Thymus (tissue), 11 donors: ENCODE measurements at regions not wholly inside any gene's neighbourhood (a gene's known extent, or its start where the extent isn't known, plus 50 kb on each side); places are given as distances from the start of the nearest gene placed in this dataset.
A peak's percentile ranks its signal among the peaks of the same experiment; 100 is the strongest.

Experiments used
- DNase-seq, 9 donors: peaks; one replicate each; pipeline ENCODE4 v3.0.0-alpha.2; 2013; ENCODE audit warnings: low spot score in 9 of 9, low read depth in 6 of 9, missing footprints in 1 of 9
- H3K27ac ChIP-seq, 2 donors: one replicate each; pipeline ENCODE4 v1.5.1; 2013; ENCODE audit warnings: control low read depth in 1 of 2, low read depth in 1 of 2, low read length in 1 of 2, mild to moderate bottlenecking in 1 of 2, moderate library complexity in 1 of 2
- H3K27me3 ChIP-seq, 2 donors: one replicate each; pipeline ENCODE4 v1.5.1; 2013; ENCODE audit warnings: low read length in 1 of 2; ENCODE audit not compliant: control insufficient read depth in 2 of 2, insufficient read depth in 1 of 2
- H3K36me3 ChIP-seq, 2 donors: one replicate each; pipeline ENCODE4 v1.5.1; 2013; ENCODE audit warnings: low read length in 1 of 2, mild to moderate bottlenecking in 1 of 2, moderate library complexity in 1 of 2; ENCODE audit not compliant: control insufficient read depth in 2 of 2, insufficient read depth in 2 of 2
- H3K4me1 ChIP-seq, 2 donors: one replicate each; pipeline ENCODE4 v1.5.1; 2013; ENCODE audit warnings: low read length in 2 of 2; ENCODE audit not compliant: control insufficient read depth in 2 of 2, insufficient read depth in 2 of 2
- H3K4me3 ChIP-seq, 2 donors: one replicate each; pipeline ENCODE4 v1.5.1; 2013; ENCODE audit warnings: low read length in 2 of 2, control low read depth in 1 of 2, mild to moderate bottlenecking in 1 of 2
- H3K9me3 ChIP-seq, 2 donors: one replicate each; pipeline ENCODE4 v1.5.1; 2013; ENCODE audit warnings: low read length in 1 of 2, mild to moderate bottlenecking in 1 of 2; ENCODE audit not compliant: control insufficient read depth in 2 of 2, insufficient read depth in 1 of 2
- WGBS: extraction: QIAGEN DNeasy Blood & Tissue Kit; methylation state at CpG from one replicate; pipeline ENCODE4 v1.1.7; 2013; 5-methylcytosine and 5-hydroxymethylcytosine counted together
- donor health status: healthy.

DNA sequence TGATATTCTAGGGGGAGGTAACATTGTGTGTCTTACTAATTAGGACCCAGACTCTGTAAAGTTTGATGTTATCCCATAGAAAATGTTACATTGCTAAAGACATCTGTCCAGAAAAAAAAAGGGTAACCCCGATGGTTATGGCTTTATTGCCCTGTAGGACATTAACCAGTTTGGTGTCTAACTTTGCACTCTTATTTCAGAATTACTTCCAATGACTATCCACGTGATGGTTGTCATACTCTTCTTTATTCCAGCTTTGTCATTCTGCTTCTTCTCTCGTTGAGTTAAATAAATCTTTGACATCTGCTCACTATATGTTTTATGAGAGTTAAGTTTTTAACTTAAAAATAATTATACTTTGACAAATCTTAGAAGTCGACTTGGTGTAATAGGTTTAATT lies 180.4 kb upstream of the ANKRD55 start:
- H3K27ac ChIP-seq, result no peak overlapping the region
- DNase-seq, result no peak
- 44% methylated on average over 4 of the region's 4 CpGs for WGBS
- no peaks in the 10 kb centered on the region for H3K27me3 ChIP-seq
- no peaks in the 10 kb centered on the region for H3K9me3 ChIP-seq
- H3K4me3 ChIP-seq, result no peak overlapping the region
- H3K36me3 ChIP-seq, result no peaks in the 10 kb centered on the region
- H3K4me1 ChIP-seq, result peaks cover 0 to 3% of the 10 kb centered on the region in 2 donors

DNA sequence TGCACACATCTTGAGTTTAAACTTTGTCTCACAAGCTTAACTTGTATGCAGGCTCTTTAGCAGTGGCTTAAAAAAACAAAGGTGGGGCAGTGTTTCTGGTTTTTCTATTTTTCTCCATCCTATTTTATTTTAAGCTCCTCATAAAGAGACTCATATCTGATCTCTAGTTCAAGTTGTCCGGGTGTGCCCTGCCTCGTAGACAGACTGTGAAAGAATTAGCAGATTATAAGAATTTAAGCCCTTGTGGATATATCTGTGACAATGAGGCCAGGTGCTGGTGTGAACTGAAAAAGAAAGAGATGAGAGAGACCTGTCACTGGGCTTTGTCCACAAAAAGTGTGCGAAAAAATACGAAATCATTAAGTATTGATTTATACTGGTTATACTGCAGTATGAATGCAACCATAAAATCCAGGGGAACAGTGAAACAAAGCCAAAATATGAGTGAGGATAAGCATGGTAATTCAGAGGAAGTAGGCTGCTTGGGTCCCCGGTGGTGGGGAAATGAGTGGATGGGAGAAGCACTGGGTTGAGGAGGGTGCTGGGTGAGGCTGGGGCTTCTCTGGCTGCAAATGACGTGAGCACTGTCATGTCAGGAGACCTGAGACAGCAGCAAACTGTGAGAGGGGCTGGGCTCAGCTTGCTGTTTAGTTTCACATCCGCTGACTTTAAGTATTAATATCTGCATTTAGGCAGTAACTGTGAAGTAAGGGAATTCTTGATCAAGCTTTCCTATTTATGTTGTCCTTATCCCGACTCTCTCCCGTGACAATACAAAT lies 179.7 kb upstream of the ANKRD55 start:
- Histone ChIP-seq H3K4me3 (no peak overlapping the region), H3K36me3 (no peaks in the 10 kb centered on the region), H3K9me3 (no peaks in the 10 kb centered on the region), H3K27me3 (no peaks in the 10 kb centered on the region), H3K4me1 (peaks cover 0 to 3% of the 10 kb centered on the region in 2 donors), H3K27ac (peak overlapping the region in 1 of 2 donors; percentile 27)
- DNase-seq, result peak in 7 of 9 donors; percentile 6 to 57 (median 10)
- WGBS, result 74% methylated on average over 9 of the region's 9 CpGs

DNA sequence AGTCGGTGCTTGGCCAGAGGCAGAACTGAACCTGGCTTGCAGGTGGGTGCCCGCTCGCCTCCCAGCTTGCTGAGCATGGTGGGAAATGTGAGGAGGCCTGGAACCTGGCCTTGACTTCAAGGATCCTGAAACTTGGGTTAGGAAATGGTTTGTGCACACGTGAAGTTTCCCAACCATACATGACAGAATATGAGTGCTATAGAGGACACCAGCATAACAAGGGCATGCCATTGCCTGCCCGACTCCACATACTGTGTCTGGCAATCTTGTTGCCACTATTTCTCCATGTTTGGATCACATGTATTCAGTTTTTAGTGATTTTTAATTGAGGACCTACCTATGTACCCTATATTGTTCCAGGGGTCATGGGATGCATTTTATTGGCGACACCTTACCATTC lies 177.6 kb upstream of the ANKRD55 start:
- no peak for DNase-seq
- Histone ChIP-seq H3K27ac (no peak overlapping the region), H3K4me3 (no peak overlapping the region), H3K36me3 (no peaks in the 10 kb centered on the region), H3K27me3 (no peaks in the 10 kb centered on the region), H3K4me1 (peaks cover 0 to 3% of the 10 kb centered on the region in 2 donors), H3K9me3 (no peaks in the 10 kb centered on the region)
- WGBS, result 96% methylated on average over 6 of the region's 6 CpGs

DNA sequence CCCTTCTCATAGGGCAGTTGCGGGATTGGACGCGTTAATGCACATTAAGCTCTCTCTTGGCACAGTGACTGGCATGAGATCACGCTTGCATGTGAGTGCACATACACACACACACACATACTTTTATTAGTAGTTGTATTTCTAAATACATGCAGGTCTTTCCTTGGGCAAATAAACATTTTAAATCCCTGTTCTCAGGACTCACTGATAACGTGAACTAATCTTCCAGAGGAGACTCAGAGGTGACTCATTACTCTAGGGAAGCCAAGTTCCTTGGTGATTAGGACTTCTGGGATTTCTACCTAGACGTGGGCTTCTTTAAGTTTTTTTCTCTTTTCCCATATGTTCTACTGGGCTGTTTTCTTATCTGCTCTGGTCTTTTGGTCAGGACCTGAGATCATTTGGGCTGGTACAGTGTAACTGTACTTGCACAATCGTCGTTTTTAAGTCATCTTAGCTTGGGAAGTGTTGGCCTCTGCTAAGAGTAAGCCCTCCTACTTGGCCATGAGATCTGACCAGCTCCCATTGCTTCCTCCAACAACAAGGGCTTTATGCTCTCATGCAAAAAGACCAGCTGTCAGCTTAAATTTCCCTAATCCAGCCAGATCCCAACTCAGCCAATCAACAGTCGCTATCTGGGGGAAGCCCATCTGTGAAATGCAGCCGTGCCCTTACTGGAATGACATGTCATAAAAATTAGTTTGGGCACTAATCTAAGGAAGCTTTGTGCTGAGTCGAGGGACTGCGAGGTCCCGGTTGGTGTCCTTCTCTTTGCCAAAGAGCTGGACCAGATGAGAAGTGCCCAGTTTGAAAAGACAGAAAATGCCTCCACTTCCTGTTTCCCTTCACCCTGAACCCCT lies 176.4 kb upstream of the ANKRD55 start:
- H3K4me1 ChIP-seq, result peaks cover 0 to 3% of the 10 kb centered on the region in 2 donors
- 92% methylated on average over 13 of the region's 13 CpGs for WGBS
- no peak for DNase-seq
- H3K4me3 ChIP-seq, result no peak overlapping the region
- no peaks in the 10 kb centered on the region for H3K36me3 ChIP-seq
- H3K27me3 ChIP-seq, result no peaks in the 10 kb centered on the region
- H3K27ac ChIP-seq, result no peak overlapping the region
- H3K9me3 ChIP-seq, result no peaks in the 10 kb centered on the region

DNA sequence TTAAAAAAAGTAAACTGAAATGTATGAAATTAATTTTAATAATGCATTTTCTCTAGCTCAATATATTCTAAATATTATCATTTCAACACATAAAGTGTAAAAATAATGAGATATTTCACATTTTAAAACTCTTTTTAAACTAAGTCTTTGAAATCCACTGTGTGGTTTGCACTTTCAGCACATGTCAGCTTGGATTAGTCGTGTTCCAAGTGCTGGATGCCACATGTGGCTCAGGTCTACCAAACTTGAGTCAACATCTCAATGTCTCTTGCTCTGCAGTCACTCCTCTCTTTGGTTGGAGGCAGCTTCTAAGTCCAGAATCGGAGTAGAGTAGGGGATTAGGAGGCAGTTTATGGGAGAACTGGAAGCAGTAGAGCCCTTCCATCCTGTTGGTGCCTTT lies 173.7 kb upstream of the ANKRD55 start:
- 94% methylated on average over 2 of the region's 2 CpGs for WGBS
- DNase-seq, result no peak
- no peaks in the 10 kb centered on the region for H3K27me3 ChIP-seq
- no peaks in the 10 kb centered on the region for H3K9me3 ChIP-seq
- no peak overlapping the region for H3K4me3 ChIP-seq
- H3K27ac ChIP-seq, result no peak overlapping the region
- H3K36me3 ChIP-seq, result no peaks in the 10 kb centered on the region
- peaks cover 0 to 3% of the 10 kb centered on the region in 2 donors for H3K4me1 ChIP-seq

DNA sequence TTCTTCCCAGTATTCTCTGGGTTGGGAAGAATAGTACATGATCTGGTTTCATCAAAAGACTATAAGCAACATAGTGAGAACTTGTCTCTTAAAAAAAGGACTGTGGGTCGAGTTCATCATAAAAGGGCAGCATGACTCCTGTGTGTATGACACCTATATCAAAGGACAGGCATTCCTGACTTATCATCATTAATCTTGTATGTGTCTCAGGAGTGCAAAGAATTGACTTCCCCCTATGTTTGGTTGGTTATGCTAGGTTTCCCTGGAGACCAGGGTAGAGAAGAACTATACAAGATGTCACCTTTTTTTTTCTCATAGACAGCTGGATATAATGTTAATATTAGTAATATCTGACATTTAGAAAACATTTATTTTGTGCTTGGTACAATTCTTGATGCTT lies 173.1 kb upstream of the ANKRD55 start:
- Histone ChIP-seq H3K9me3 (no peaks in the 10 kb centered on the region), H3K27ac (no peak overlapping the region), H3K27me3 (no peaks in the 10 kb centered on the region), H3K36me3 (no peaks in the 10 kb centered on the region), H3K4me1 (peaks cover 0 to 3% of the 10 kb centered on the region in 2 donors), H3K4me3 (no peak overlapping the region)
- DNase-seq, result no peak
- 86% methylated on average over 1 of the region's 1 CpG for WGBS

DNA sequence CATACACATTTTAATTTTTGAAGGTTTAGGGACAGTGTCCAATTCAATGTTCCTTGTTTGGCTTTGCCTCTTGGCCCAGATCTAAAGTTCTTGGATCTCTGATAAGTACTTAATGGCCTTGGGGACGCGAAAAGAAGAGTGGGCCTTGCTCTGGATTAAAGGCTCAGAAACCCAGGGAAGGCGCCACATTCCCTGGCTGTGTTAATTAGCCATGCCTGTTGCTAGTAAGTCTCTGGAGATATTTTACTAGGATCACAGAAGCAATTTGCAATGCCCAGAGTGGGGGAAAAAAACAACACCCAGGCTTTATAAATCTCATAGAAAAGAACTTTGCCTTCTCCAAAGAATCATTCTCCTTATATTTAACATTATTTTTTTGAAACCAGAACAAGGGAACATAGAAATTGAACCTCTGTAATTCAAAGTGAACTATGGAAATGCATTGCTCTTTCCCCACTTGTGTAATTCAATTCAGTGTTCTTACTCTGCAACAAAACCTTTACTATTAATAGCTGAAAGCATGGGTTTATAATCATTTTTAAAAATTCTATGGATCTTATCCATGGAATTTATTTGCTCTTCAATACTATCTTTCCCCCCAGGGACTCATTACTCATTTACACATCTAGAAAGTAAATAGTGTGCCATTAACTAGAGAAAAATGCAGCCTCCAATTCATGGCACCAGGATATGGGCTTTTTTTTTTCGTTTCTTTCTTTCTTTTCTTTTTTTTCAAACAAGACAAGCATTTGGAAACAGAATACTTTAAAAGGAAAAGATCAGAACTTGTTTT lies 172.2 kb upstream of the ANKRD55 start:
- Histone ChIP-seq H3K4me1 (peaks cover 0 to 3% of the 10 kb centered on the region in 2 donors), H3K9me3 (no peaks in the 10 kb centered on the region), H3K27ac (no peak overlapping the region), H3K36me3 (no peaks in the 10 kb centered on the region), H3K4me3 (no peak overlapping the region), H3K27me3 (no peaks in the 10 kb centered on the region)
- DNase-seq, result no peak
- WGBS, result 79% methylated on average over 4 of the region's 4 CpGs

DNA sequence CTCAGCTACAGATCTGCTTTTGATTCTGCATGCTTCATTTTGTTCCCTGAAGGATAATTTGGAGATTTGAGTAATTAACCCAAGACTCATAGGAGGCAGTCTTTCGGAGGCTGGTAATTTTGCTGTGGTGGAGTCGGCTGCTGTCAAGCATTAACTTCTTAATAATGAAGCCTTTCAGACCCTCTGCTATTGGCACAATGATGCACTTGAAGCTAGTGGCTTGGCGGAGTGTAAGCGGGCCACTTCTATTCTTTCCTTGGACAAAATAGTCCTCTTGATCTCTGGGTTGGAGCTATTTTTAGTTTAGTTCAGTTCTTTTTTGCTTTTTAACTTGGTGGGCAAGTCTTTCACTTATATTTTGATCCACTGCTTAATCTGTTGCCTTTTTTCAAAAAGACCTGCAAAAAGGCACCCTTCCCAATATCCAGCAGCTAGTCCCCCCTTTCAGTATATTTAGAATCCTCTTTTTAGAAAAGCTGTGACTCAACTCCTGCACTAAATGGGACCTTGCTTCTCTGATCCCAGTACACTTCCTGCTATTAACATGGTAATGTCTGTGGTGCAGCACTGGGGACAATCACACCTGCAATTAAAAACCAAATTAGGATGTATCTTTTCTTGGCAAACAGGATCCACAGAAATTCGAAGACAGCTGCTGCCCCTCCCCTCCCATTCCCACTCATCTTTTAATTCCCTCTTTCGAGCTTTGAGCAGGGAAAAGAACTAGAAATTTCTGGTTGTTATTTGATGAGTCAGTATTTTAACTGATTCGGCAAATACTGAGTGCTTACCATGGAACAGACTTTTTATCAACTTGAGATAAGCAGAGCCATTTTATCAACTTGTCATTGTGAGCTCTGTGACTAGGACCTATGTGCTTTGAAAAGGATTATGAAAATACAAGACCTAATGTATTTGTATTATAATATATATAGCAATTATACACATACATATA lies 169.4 kb upstream of the ANKRD55 start:
- Histone ChIP-seq H3K4me3 (no peak overlapping the region), H3K36me3 (no peaks in the 10 kb centered on the region), H3K4me1 (no peaks in the 10 kb centered on the region), H3K27me3 (no peaks in the 10 kb centered on the region), H3K9me3 (peaks cover 0 to 6% of the 10 kb centered on the region in 2 donors), H3K27ac (no peak overlapping the region)
- no peak for DNase-seq
- WGBS, result 96% methylated on average over 7 of the region's 7 CpGs
